Natural killer cell treated with Interleukin-12 subunit alpha and Interleukin-12 subunit beta and Interleukin-15 and Interleukin-18, amount 100 ng/mL, for 72 hours (primary cell): ENCODE measurements at regions not wholly inside any gene's neighbourhood (a gene's known extent, or its start where the extent isn't known, plus 50 kb on each side); places are given as distances from the start of the nearest gene placed in this dataset.
"Not testable (repeated sequence)": the region's sequence is repeated elsewhere in the genome, so short reads cannot be mapped to it uniquely, and the experiment has no call there.

ENCODE experiments used
- ATAC-seq, 2 donors: fragments of 150-1000 bp; cut with Tn5 transposase in 1 of 2; sonication (Bioruptor Pico), chemical (Tn5 transposase) in 1 of 2; 2 replicates each; pipeline ENCODE4 v1.10.0; 2021
- DNase-seq: peaks from one replicate; pipeline ENCODE4 v3.0.0; 2022; ENCODE audit warnings: low spot score
- H3K27ac Mint-ChIP-seq, 2 donors: 1 replicate in 1 of 2; 2 replicates in 1 of 2; pipeline ENCODE4 v1.8.0; 2022; ENCODE audit warnings: mixed read lengths in 2 of 2, mild to moderate bottlenecking in 1 of 2, moderate library complexity in 1 of 2
- H3K27me3 Mint-ChIP-seq, 2 donors: 1 replicate in 1 of 2; 2 replicates in 1 of 2; pipeline ENCODE4 v1.8.0; 2022; ENCODE audit warnings: mixed read lengths in 2 of 2
- H3K36me3 Mint-ChIP-seq: one replicate; pipeline ENCODE4 v1.8.0; 2022; ENCODE audit warnings: mixed read lengths
- H3K4me1 Mint-ChIP-seq, 2 donors: 1 replicate in 1 of 2; 2 replicates in 1 of 2; pipeline ENCODE4 v1.8.0; 2022; ENCODE audit warnings: low read depth in 2 of 2, mixed read lengths in 2 of 2, mild to moderate bottlenecking in 1 of 2
- H3K4me3 Mint-ChIP-seq: one replicate; pipeline ENCODE4 v1.8.0; 2022; ENCODE audit warnings: mixed read lengths
- H3K9me3 Mint-ChIP-seq: 2 replicates; pipeline ENCODE4 v1.8.0; 2022; ENCODE audit warnings: mixed read lengths

GRCh38 chr5:72656331-72656730, 149.1 kb upstream of the ZNF366 start:
- no peak for DNase-seq
- Mint-ChIP-seq H3K27ac (no peak overlapping the region), H3K4me1 (no peaks in the 10 kb centered on the region), H3K4me3 (no peak overlapping the region), H3K36me3 (no peaks in the 10 kb centered on the region), H3K9me3 (no peaks in the 10 kb centered on the region), H3K27me3 (peaks cover 5 to 9% of the 10 kb centered on the region in 2 donors)
- no peak for ATAC-seq

GRCh38 chr5:72654231-72654630, 147.0 kb upstream of the ZNF366 start:
- no peaks in the 10 kb centered on the region for H3K4me1 Mint-ChIP-seq
- ATAC-seq (peak in 1 of 2 donors; percentile 37), DNase-seq (no peak)
- no peak overlapping the region for H3K4me3 Mint-ChIP-seq
- H3K27me3 Mint-ChIP-seq, result peaks cover 6 to 8% of the 10 kb centered on the region in 2 donors
- H3K36me3 Mint-ChIP-seq, result no peaks in the 10 kb centered on the region
- H3K9me3 Mint-ChIP-seq, result no peaks in the 10 kb centered on the region
- no peak overlapping the region for H3K27ac Mint-ChIP-seq

DNA sequence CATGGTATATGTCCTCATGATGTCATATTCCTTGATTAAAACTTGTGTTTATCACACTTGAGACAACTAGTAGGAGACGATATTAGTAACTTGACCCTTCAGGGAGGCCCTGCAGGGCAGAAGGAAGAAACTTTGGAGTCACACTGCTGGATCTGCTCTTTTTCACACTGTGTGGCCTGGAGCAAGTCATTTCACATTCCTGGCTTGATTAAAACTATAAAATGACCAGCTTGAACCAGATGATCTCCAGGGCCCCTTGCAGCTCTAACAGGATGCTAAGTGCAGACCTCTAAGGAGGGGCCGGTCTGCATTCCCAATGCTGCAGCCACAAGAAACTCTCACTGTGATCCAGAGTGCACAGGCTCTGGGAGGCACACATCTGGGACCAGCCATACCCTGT, 146.4 kb upstream of the ZNF366 start:
- Mint-ChIP-seq H3K27me3 (peaks cover 6 to 8% of the 10 kb centered on the region in 2 donors), H3K27ac (no peak overlapping the region), H3K4me3 (no peak overlapping the region), H3K9me3 (no peaks in the 10 kb centered on the region), H3K4me1 (no peaks in the 10 kb centered on the region), H3K36me3 (no peaks in the 10 kb centered on the region)
- peak in 1 of 2 donors; percentile 13 for ATAC-seq
- no peak for DNase-seq

- no peak overlapping the region for H3K27ac Mint-ChIP-seq
- H3K36me3 Mint-ChIP-seq, result no peaks in the 10 kb centered on the region
- no peak for ATAC-seq
Measured at GRCh38 chr5:72651779-72652178, 144.6 kb upstream of the ZNF366 start.

DNA sequence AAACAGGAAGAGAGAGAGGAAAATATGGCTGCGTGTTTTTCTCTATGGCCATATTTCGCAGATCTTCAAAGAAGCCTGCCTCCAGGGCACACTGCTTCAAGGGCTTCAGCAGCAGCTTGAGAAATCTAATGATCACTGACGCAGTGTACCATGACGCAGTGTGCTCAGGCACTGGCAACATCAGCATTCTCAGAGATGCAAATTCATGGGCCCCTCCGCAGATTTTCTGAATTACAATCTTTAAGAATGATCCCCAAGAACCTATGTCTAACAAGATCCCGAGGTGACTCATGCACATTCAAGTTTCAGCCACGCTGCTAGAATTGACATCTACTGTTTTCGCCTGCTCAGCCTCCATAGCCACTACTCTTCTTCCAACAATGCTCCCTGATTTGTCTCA, 143.9 kb upstream of the ZNF366 start:
- Mint-ChIP-seq H3K9me3 (no peaks in the 10 kb centered on the region), H3K4me3 (no peak overlapping the region), H3K27ac (no peak overlapping the region), H3K27me3 (peaks cover 6 to 13% of the 10 kb centered on the region in 2 donors), H3K4me1 (no peaks in the 10 kb centered on the region), H3K36me3 (no peaks in the 10 kb centered on the region)
- DNase-seq (no peak), ATAC-seq (no peak)

More at GRCh38 chr5:72651779-72652178, 144.6 kb upstream of the ZNF366 start:
- H3K4me1 Mint-ChIP-seq, result no peaks in the 10 kb centered on the region
- H3K9me3 Mint-ChIP-seq, result no peaks in the 10 kb centered on the region
- DNase-seq, result no peak
- H3K27me3 Mint-ChIP-seq, result peaks cover 6 to 13% of the 10 kb centered on the region in 2 donors
- H3K4me3 Mint-ChIP-seq, result no peak overlapping the region

DNA sequence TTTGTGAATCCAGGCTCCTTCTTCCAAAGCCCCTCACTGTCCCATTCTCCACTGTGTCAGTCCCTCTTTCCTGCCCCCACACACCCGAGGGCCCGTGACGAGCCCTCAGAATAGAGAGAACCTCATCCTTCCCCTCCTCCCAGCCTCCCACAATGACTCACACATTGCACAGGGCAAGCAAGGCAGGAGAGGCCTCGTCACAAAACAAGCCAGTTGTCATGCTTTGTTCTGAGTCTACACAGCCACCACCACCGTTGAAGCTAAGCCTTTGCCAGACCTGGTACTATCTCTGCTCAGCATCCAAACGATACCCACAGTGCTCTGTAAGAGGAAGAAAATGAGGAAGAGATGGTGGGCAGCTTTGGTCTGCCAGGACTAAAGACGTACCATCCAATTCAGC, 142.2 kb upstream of the ZNF366 start:
- Mint-ChIP-seq H3K36me3 (no peaks in the 10 kb centered on the region), H3K4me1 (no peaks in the 10 kb centered on the region), H3K27me3 (peaks cover 7 to 13% of the 10 kb centered on the region in 2 donors), H3K27ac (no peak overlapping the region), H3K9me3 (no peaks in the 10 kb centered on the region), H3K4me3 (no peak overlapping the region)
- DNase-seq (no peak), ATAC-seq (no peak)

- Mint-ChIP-seq H3K36me3 (no peaks in the 10 kb centered on the region), H3K9me3 (no peaks in the 10 kb centered on the region), H3K27ac (no peak overlapping the region), H3K4me1 (no peaks in the 10 kb centered on the region), H3K4me3 (no peak overlapping the region), H3K27me3 (peaks cover 8 to 13% of the 10 kb centered on the region in 2 donors)
- no peak for DNase-seq
- ATAC-seq, result no peak
Measured at GRCh38 chr5:72648480-72648879, 141.3 kb upstream of the ZNF366 start.

DNA sequence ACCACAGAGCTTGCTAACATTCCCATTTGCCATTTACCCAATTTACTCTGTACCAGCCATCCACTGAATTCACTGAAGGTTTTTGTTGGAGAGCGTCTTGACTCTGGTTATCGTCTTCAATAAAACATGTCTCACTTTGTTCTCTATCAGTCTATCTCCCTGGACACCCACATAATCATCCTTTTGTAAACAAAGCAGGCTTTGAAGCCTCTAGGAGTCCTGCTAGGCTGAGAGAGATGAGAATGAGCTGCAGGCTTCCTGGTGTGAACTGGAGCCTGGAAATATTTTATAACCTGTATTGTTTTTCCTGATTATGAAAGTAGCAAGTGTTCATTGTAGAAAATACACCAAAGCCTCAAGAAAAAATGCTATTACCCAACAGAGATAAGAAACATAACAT, 140.6 kb upstream of the ZNF366 start:
- Mint-ChIP-seq H3K9me3 (no peaks in the 10 kb centered on the region), H3K27me3 (peaks cover 8 to 13% of the 10 kb centered on the region in 2 donors), H3K27ac (no peak overlapping the region), H3K4me1 (no peaks in the 10 kb centered on the region), H3K4me3 (no peak overlapping the region), H3K36me3 (no peaks in the 10 kb centered on the region)
- no peak for ATAC-seq
- DNase-seq, result no peak

DNA sequence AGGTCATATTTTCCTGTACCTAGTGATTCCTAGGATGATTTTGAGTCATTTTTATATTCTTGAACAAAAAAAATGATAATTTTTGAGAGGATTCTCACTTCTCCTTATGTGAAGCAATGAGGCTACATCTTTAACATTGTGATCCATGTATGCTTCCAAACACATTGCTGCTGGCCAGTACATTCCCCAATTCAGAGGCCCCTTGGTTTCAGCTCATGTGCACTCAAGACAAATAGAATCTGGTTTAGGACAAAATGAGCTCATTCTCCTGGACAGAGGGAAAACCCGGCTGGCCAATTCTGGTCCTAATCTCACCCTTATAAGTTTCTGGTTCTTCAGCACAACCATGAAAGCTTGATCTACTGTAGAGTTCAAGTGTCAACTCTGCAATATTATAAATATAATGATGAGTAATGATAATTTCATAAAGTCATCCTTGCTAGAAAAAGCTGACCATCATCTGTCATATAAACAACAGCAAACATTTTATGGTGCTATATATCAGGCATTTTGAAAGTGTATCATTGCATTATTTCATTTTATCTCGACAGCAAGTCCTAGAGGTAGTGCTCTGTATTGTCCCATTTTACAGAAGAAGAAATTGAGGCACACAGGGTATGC, 139.1 kb upstream of the ZNF366 start:
- no peaks in the 10 kb centered on the region for H3K9me3 Mint-ChIP-seq
- H3K4me1 Mint-ChIP-seq, result no peaks in the 10 kb centered on the region
- no peaks in the 10 kb centered on the region for H3K36me3 Mint-ChIP-seq
- ATAC-seq (no peak), DNase-seq (no peak)
- peaks cover 5% of the 10 kb centered on the region in 2 donors for H3K27me3 Mint-ChIP-seq
- no peak overlapping the region for H3K4me3 Mint-ChIP-seq
- no peak overlapping the region for H3K27ac Mint-ChIP-seq

GRCh38 chr5:72645064-72645846, 138.0 kb upstream of the ZNF366 start:
- no peaks in the 10 kb centered on the region for H3K9me3 Mint-ChIP-seq
- no peak for ATAC-seq
- H3K27ac Mint-ChIP-seq, result no peak overlapping the region
- peaks cover 2 to 5% of the 10 kb centered on the region in 2 donors for H3K27me3 Mint-ChIP-seq
- no peak for DNase-seq
- H3K36me3 Mint-ChIP-seq, result no peaks in the 10 kb centered on the region
- H3K4me3 Mint-ChIP-seq, result no peak overlapping the region
- no peaks in the 10 kb centered on the region for H3K4me1 Mint-ChIP-seq

DNA sequence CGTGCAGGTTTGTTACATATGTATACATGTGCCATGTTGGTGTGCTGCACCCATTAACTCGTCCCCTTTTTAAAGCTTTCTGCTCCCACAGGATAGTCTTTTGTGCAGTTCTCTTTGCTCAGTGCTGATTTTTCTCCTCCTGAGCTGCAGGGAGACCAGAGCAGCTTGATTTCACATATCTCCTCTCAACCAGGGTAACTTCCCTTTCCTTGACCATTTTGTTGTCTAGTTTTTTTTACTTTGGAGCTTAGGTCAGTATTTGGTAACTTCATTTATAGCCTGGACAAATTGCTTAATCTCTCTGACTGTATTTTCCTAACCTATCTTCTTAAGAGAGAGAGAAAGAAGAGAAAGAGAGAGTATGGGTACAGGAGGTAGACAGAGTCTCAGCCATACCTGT, 137.1 kb upstream of the ZNF366 start:
- H3K9me3 Mint-ChIP-seq, result no peaks in the 10 kb centered on the region
- no peak for ATAC-seq
- H3K4me1 Mint-ChIP-seq, result no peaks in the 10 kb centered on the region
- no peaks in the 10 kb centered on the region for H3K36me3 Mint-ChIP-seq
- peaks cover 2 to 5% of the 10 kb centered on the region in 2 donors for H3K27me3 Mint-ChIP-seq
- H3K27ac Mint-ChIP-seq, result no peak overlapping the region
- H3K4me3 Mint-ChIP-seq, result no peak overlapping the region
- DNase-seq, result no peak

DNA sequence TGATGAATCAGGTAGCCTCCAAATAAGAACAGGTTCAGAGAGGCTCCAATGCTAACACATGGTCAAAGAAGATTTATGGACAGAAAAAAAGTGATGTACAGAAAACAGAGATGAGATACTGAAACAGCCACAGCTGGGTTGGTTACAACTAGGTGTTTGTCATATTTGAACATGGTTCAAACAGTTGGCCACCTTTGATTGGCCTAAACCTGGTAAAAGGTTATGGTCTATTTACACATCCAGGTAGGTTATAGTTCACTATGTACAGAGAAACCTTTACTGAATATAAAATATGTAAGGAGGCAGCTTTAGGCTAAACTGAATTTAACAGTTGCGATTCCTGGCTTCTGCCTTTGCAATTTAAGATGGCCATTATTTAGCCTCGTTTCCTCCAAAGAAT, 134.0 kb upstream of the ZNF366 start:
- Mint-ChIP-seq H3K4me1 (no peaks in the 10 kb centered on the region), H3K4me3 (no peak overlapping the region), H3K27ac (no peak overlapping the region), H3K9me3 (no peaks in the 10 kb centered on the region), H3K36me3 (no peaks in the 10 kb centered on the region), H3K27me3 (peaks cover 2 to 6% of the 10 kb centered on the region in 2 donors)
- DNase-seq (no peak), ATAC-seq (no peak)

DNA sequence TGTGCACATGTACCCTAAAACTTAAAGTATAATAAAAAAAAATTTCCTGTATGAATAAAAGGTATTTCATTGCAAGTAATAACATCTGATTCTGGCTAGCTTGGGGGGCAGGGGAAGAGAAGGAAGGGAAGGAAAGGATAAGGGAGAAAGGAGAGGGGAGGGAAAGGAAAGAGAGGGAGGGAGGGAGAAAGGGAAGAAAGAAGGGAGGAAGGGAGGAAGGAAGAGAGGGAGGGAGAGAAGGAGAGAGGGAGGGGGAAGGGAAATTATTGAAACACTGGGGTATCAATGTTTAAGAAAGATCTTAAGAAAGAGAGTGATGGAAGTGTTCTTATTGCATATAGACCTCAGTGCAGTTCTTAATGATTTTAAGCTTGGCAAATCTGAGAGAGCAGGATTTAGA, 129.8 kb upstream of the ZNF366 start:
- no peak overlapping the region for H3K27ac Mint-ChIP-seq
- no peak overlapping the region for H3K4me3 Mint-ChIP-seq
- no peaks in the 10 kb centered on the region for H3K4me1 Mint-ChIP-seq
- H3K36me3 Mint-ChIP-seq, result no peaks in the 10 kb centered on the region
- ATAC-seq (no peak), DNase-seq (no peak)
- no peaks in the 10 kb centered on the region for H3K9me3 Mint-ChIP-seq
- H3K27me3 Mint-ChIP-seq, result peaks cover 9 to 26% of the 10 kb centered on the region in 2 donors

GRCh38 chr5:72636565-72636964, 129.4 kb upstream of the ZNF366 start:
- DNase-seq, H3K27ac Mint-ChIP-seq, H3K4me1 Mint-ChIP-seq, ATAC-seq, H3K36me3 Mint-ChIP-seq, H3K4me3 Mint-ChIP-seq, H3K9me3 Mint-ChIP-seq: not testable (repeated sequence)
- H3K27me3 Mint-ChIP-seq, result peaks cover 10 to 26% of the 10 kb centered on the region in 2 donors
